H1 (cell line): ENCODE measurements at regions not wholly inside any gene's neighbourhood (a gene's known extent, or its start where the extent isn't known, plus 50 kb on each side); places are given as distances from the start of the nearest gene placed in this dataset.

Source experiments
- CTCF ChIA-PET: fragments of 300-600 bp; sonication (Branson Sonifier 250); formaldehyde crosslinking; loops from one replicate; lab custom pipeline; 2021; ENCODE audit not compliant: partially characterized antibody; lab: Charles Lee
- POLR2A ChIA-PET: fragments of 300-600 bp; sonication (Branson Sonifier 250); formaldehyde crosslinking; loops from one replicate; lab custom pipeline; 2021; ENCODE audit warnings: inconsistent platforms; ENCODE audit not compliant: partially characterized antibody; lab: Charles Lee
- DNase-seq, 2 experiments: peaks; one replicate each; pipeline versions ENCODE4 v3.0.0 to v3.0.0-alpha.2; 2010 to 2022; ENCODE audit warnings: low spot score in 2 of 2, low read depth in 1 of 2, mixed read lengths in 1 of 2
- FAIRE-seq: peaks from 2 replicates; lab custom pipeline; 2011; peaks lifted over from hg19 to GRCh38; lab: Jason Lieb, UNC
- H2AFZ ChIP-seq: 2 replicates; pipeline ENCODE4 v1.8.1; 2012; ENCODE audit warnings: low read length, inconsistent platforms
- H2AK5ac ChIP-seq: 2 replicates; pipeline ENCODE4 v1.6.1; 2013; ENCODE audit warnings: low read depth, low read length
- H2BK120ac ChIP-seq: replicated peaks from 2 replicates; pipeline ENCODE3; 2013; ENCODE audit warnings: low read depth, low read length, inconsistent platforms
- H2BK12ac ChIP-seq: 2 replicates; pipeline ENCODE4 v1.6.1; 2013; ENCODE audit warnings: low read depth, low read length
- H2BK15ac ChIP-seq: 2 replicates; pipeline ENCODE4 v1.6.1; 2013; ENCODE audit warnings: low read length
- H2BK20ac ChIP-seq: 2 replicates; pipeline ENCODE4 v1.6.1; 2013; ENCODE audit warnings: low read length
- H2BK5ac ChIP-seq: 2 replicates; pipeline ENCODE4 v1.6.1; 2013; ENCODE audit warnings: low read depth, low read length
- H3K14ac ChIP-seq: 2 replicates; pipeline ENCODE4 v1.6.1; 2013; ENCODE audit warnings: inconsistent platforms; ENCODE audit not compliant: insufficient read length
- H3K18ac ChIP-seq: 2 replicates; pipeline ENCODE4 v1.6.1; 2013; ENCODE audit warnings: low read length; ENCODE audit errors: extremely low read depth
- H3K23ac ChIP-seq: 2 replicates; pipeline ENCODE4 v1.6.1; 2013; ENCODE audit warnings: inconsistent platforms; ENCODE audit not compliant: insufficient read length
- H3K23me2 ChIP-seq: 2 replicates; pipeline ENCODE4 v1.6.1; 2013; ENCODE audit warnings: low read depth, low read length
- H3K27ac ChIP-seq: 2 replicates; pipeline ENCODE4 v1.6.1; 2011; ENCODE audit warnings: low read depth, low read length, inconsistent platforms
- H3K27me3 ChIP-seq, 4 experiments: replicated peaks in 1 of 4; 1 replicate in 1 of 4; 2 replicates in 3 of 4; pipeline versions ENCODE4 v1.6.1 to v1.8.1; 2011 to 2013; ENCODE audit warnings: low read length in 3 of 4, mild to moderate bottlenecking in 3 of 4, inconsistent platforms in 2 of 4, mixed read lengths in 2 of 4, moderate library complexity in 1 of 4; ENCODE audit not compliant: control insufficient read depth in 3 of 4, insufficient read depth in 3 of 4; ENCODE audit errors: extremely low read depth in 1 of 4
- H3K36me3 ChIP-seq, 4 experiments: 2 replicates each; pipeline versions ENCODE4 v1.6.1 to v1.8.1; 2011 to 2013; ENCODE audit warnings: mild to moderate bottlenecking in 4 of 4, low read length in 3 of 4, moderate library complexity in 2 of 4, control low read depth in 1 of 4, inconsistent platforms in 1 of 4; ENCODE audit not compliant: insufficient read depth in 4 of 4, control insufficient read depth in 2 of 4
- H3K4ac ChIP-seq: replicated peaks from 2 replicates; pipeline ENCODE3; 2013; ENCODE audit warnings: low read length, low read depth, mixed read lengths, inconsistent platforms; ENCODE audit not compliant: insufficient read length
- H3K4me1 ChIP-seq, 4 experiments: replicated peaks in 1 of 4; 1 replicate in 1 of 4; 2 replicates in 3 of 4; pipeline versions ENCODE4 v1.6.1 to v1.8.1; 2011 to 2013; ENCODE audit warnings: low read length in 3 of 4, inconsistent platforms in 2 of 4, mixed read lengths in 1 of 4; ENCODE audit not compliant: insufficient read depth in 4 of 4, control insufficient read depth in 3 of 4
- H3K4me2 ChIP-seq, 2 experiments: 2 replicates each; pipeline versions ENCODE4 v1.6.1 to v1.8.1; 2011 to 2013; ENCODE audit warnings: low read depth in 2 of 2, low read length in 2 of 2, control low read depth in 1 of 2, inconsistent platforms in 1 of 2, mild to moderate bottlenecking in 1 of 2; ENCODE audit not compliant: insufficient read depth in 1 of 2
- H3K4me3 ChIP-seq, 4 experiments: fragments of 200-600, 300-600 bp in 1 of 4; sonication (generic), shearing (Covaris generic), sonication (Bioruptor Twin) in 1 of 4; 2 replicates each; pipeline versions ENCODE4 v1.5.1 to v1.8.1; 2011 to 2016; ENCODE audit warnings: low read length in 4 of 4, low read depth in 3 of 4, control low read depth in 2 of 4, inconsistent platforms in 2 of 4, mild to moderate bottlenecking in 2 of 4, mixed read lengths in 1 of 4, moderate library complexity in 1 of 4; ENCODE audit not compliant: insufficient read depth in 2 of 4; ENCODE audit errors: extremely low read depth in 1 of 4
- H3K56ac ChIP-seq: replicated peaks from 2 replicates; pipeline ENCODE3; 2013; ENCODE audit warnings: low read depth, mild to moderate bottlenecking, mixed read lengths, low read length, inconsistent platforms; ENCODE audit not compliant: insufficient read length
- H3K79me1 ChIP-seq: 2 replicates; pipeline ENCODE4 v1.6.1; 2013; ENCODE audit warnings: low read depth, low read length, control low read depth
- H3K79me2 ChIP-seq, 2 experiments: 2 replicates each; pipeline versions ENCODE4 v1.6.1 to v1.8.1; 2012 to 2013; ENCODE audit warnings: low read length in 2 of 2, mild to moderate bottlenecking in 2 of 2, inconsistent platforms in 1 of 2; ENCODE audit not compliant: insufficient read depth in 2 of 2, control insufficient read depth in 1 of 2
- H3K9ac ChIP-seq, 4 experiments: replicated peaks in 1 of 4; 1 replicate in 1 of 4; 2 replicates in 3 of 4; pipeline versions ENCODE4 v1.6.1 to v1.8.1; 2011 to 2013; ENCODE audit warnings: low read depth in 3 of 4, low read length in 3 of 4, control low read depth in 2 of 4, mild to moderate bottlenecking in 2 of 4, moderate library complexity in 2 of 4, inconsistent platforms in 1 of 4; ENCODE audit errors: extremely low read depth in 1 of 4
- H3K9me3 ChIP-seq, 2 experiments: 2 replicates each; pipeline versions ENCODE4 v1.6.1 to v1.8.1; 2012 to 2013; ENCODE audit warnings: mild to moderate bottlenecking in 2 of 2, moderate library complexity in 2 of 2, control low read depth in 1 of 2, inconsistent platforms in 1 of 2, low read depth in 1 of 2, low read length in 1 of 2, mixed read lengths in 1 of 2; ENCODE audit not compliant: insufficient read depth in 2 of 2
- H4K20me1 ChIP-seq, 2 experiments: replicated peaks in 1 of 2; 2 replicates each; pipeline versions ENCODE3 to v1.8.1; 2011 to 2013; ENCODE audit warnings: inconsistent platforms in 2 of 2, low read length in 2 of 2, mild to moderate bottlenecking in 1 of 2; ENCODE audit not compliant: insufficient read depth in 2 of 2, control insufficient read depth in 1 of 2
- H4K5ac ChIP-seq: 2 replicates; pipeline ENCODE4 v1.6.1; 2013; ENCODE audit warnings: low read length, low read depth, mixed read lengths, inconsistent platforms; ENCODE audit not compliant: insufficient read length
- H4K8ac ChIP-seq: 2 replicates; pipeline ENCODE4 v1.8.0; 2013; ENCODE audit warnings: mild to moderate bottlenecking, moderate library complexity, low read length, inconsistent platforms; ENCODE audit not compliant: insufficient read depth; ENCODE audit errors: extremely low read depth
- H4K91ac ChIP-seq: replicated peaks from 2 replicates; pipeline ENCODE3; 2013; ENCODE audit warnings: low read length, mixed read lengths, inconsistent platforms; ENCODE audit not compliant: insufficient read length
- BCL11A ChIP-seq, 2 experiments: IDR thresholded peaks; one replicate each; pipeline ENCODE4 v1.6.1; 2011; ENCODE audit warnings: low read depth in 2 of 2, low read length in 2 of 2, mild to moderate bottlenecking in 2 of 2
- CBX8 ChIP-seq: fragments of 300-800, 300-1000 bp; sonication (generic); IDR thresholded peaks from 2 replicates; pipeline ENCODE4 v1.7.1; 2016; ENCODE audit warnings: low read depth, low read length, borderline replicate concordance
- CTBP2 ChIP-seq: IDR thresholded peaks from 2 replicates; pipeline ENCODE4 v1.7.0; 2011; ENCODE audit warnings: borderline replicate concordance, mild to moderate bottlenecking, moderate library complexity, mixed read lengths, low read length; ENCODE audit not compliant: insufficient read depth, insufficient read length
- KDM1A ChIP-seq: fragments of 200-600, 300-600 bp; sonication (generic); IDR thresholded peaks from 2 replicates; pipeline ENCODE4 v1.7.1; 2016; ENCODE audit warnings: mild to moderate bottlenecking, low read length, borderline replicate concordance
- PHF8 ChIP-seq: fragments of 200-600 bp; sonication (generic); conservative IDR thresholded peaks from 2 replicates; pipeline ENCODE4 v1.7.1; 2012; ENCODE audit warnings: low read depth, mild to moderate bottlenecking, inconsistent platforms, low read length, moderate library complexity
- TAF1 ChIP-seq: IDR thresholded peaks from 2 replicates; pipeline ENCODE4 v1.6.1; 2011; ENCODE audit warnings: mild to moderate bottlenecking, low read depth, low read length
- ZNF274 ChIP-seq: IDR thresholded peaks from 2 replicates; pipeline ENCODE4 v1.7.0; 2012; ENCODE audit warnings: low read length, borderline replicate concordance; ENCODE audit errors: extremely low read depth
- WGBS, 2 experiments: shearing (Covaris generic) in 1 of 2; methylation state at CpG; one replicate each; pipeline versions ENCODE4 v1.1.6 to v1.1.7; 2013 to 2015; ENCODE audit warnings: low lambda C conversion rate in 2 of 2, mixed read lengths in 2 of 2, inconsistent platforms in 1 of 2, low coverage in 1 of 2, missing lambda C conversion rate in 1 of 2; ENCODE audit not compliant: insufficient replicate concordance in 2 of 2, insufficient coverage in 1 of 2, insufficient read length in 1 of 2; ENCODE audit errors: extremely low coverage in 1 of 2, missing lambda C conversion rate in 1 of 2; 5-methylcytosine and 5-hydroxymethylcytosine counted together

GRCh38 chr5:68683632-68684036, 410.2 kb upstream of the SLC30A5 start:
- no peak overlapping the region for H2AK5ac ChIP-seq
- no peak overlapping the region for H2BK15ac ChIP-seq
- H3K18ac ChIP-seq = no peak overlapping the region
- H4K5ac ChIP-seq = no peak overlapping the region
- H3K4ac ChIP-seq = no peak overlapping the region
- no peak overlapping the region for H3K23ac ChIP-seq
- H3K27ac ChIP-seq = no peak overlapping the region
- H2BK12ac ChIP-seq = no peak overlapping the region
- no peak overlapping the region for H3K56ac ChIP-seq
- no peak overlapping the region for H3K9ac ChIP-seq
- no peak for DNase-seq
- H2BK120ac ChIP-seq = no peak overlapping the region
- WGBS, 2 experiments = 74% methylated on average over 5 of the region's 5 CpGs; no CpG with 5 or more reads in 1 of the 2 experiments
- H3K14ac ChIP-seq = no peak overlapping the region
- no peaks in the 10 kb centered on the region for H3K23me2 ChIP-seq
- CTCF ChIA-PET = interaction anchor here (0.9 to 1.1 kb wide), 2 partner anchors 10 to 22 kb away, joined by 3 read pairs; no protein-coding TSS in a partner anchor
- no peaks in the 10 kb centered on the region; a peak in 1 of 4 replicates for H3K9me3 ChIP-seq
- H2BK5ac ChIP-seq = no peak overlapping the region
- H3K36me3 ChIP-seq = no peaks in the 10 kb centered on the region
- no peaks in the 10 kb centered on the region for H3K79me1 ChIP-seq
- H2AFZ ChIP-seq = no peak overlapping the region
- no peaks in the 10 kb centered on the region for H3K4me1 ChIP-seq
- no peak overlapping the region; the same call in 1 of the 2 replicates for H4K8ac ChIP-seq
- POLR2A ChIA-PET = no interaction called here
- FAIRE-seq = no peak
- no peak overlapping the region for H3K4me2 ChIP-seq
- H4K20me1 ChIP-seq = no peaks in the 10 kb centered on the region
- H2BK20ac ChIP-seq = no peak overlapping the region
- H4K91ac ChIP-seq = no peak overlapping the region
- H3K27me3 ChIP-seq = no peaks in the 10 kb centered on the region
- H3K79me2 ChIP-seq = no peaks in the 10 kb centered on the region
- no peak overlapping the region for H3K4me3 ChIP-seq
- no peak for TF ChIP-seq CBX8
- no peak for TF ChIP-seq BCL11A (IDR thresholded peaks at IDR 0.05; ENCODE audit: low read depth in 2 of 2, low read length in 2 of 2)
- TF ChIP-seq TAF1 = no peak
- TF ChIP-seq ZNF274 = no peak
- no peak for TF ChIP-seq PHF8
- TF ChIP-seq KDM1A = no peak
- no peak for TF ChIP-seq CTBP2
